NOMO-1 (cell line): ENCODE measurements at regions not wholly inside any gene's neighbourhood (a gene's known extent, or its start where the extent isn't known, plus 50 kb on each side); places are given as distances from the start of the nearest gene placed in this dataset.
A peak's percentile ranks its signal among the peaks of the same experiment; 100 is the strongest.
"Not testable (repeated sequence)": the region's sequence is repeated elsewhere in the genome, so short reads cannot be mapped to it uniquely, and the experiment has no call there.

Experiments
- DNase-seq, 2 experiments: peaks; one replicate each; lab custom pipeline; 2025; ENCODE audit not compliant: unreplicated experiment in 2 of 2; lab: John Stamatoyannopoulos, UW

GRCh38 chr2:224263571-224264043 is 138.3 kb downstream of the FAM124B start:
- no peak for DNase-seq

GRCh38 chr2:224261326-224261725 is 140.6 kb downstream of the FAM124B start:
- no peak for DNase-seq

GRCh38 chr2:224260372-224261020 is 141.4 kb downstream of the FAM124B start:
- peak; percentile 32 to 36 for DNase-seq

- no peak for DNase-seq
These were observed 142.1 kb downstream of the FAM124B start for GRCh38 chr2:224259831-224260230.

- no peak for DNase-seq
These were observed 143.8 kb downstream of the FAM124B start for GRCh38 chr2:224258059-224258458.

GRCh38 chr2:224257156-224257555 is 144.8 kb downstream of the FAM124B start:
- no peak for DNase-seq

GRCh38 chr2:224253464-224253863 is 148.4 kb downstream of the FAM124B start:
- DNase-seq: no peak

- DNase-seq: no peak
These were observed 149.3 kb downstream of the FAM124B start for GRCh38 chr2:224252631-224253030.

- DNase-seq: no peak
These were observed 152.9 kb downstream of the FAM124B start for GRCh38 chr2:224248944-224249371.

GRCh38 chr2:224242561-224242960 is 159.3 kb downstream of the FAM124B start:
- no peak for DNase-seq

GRCh38 chr2:224241812-224242211 is 160.1 kb downstream of the FAM124B start:
- no peak for DNase-seq

- no peak for DNase-seq
These were observed 160.9 kb downstream of the FAM124B start for GRCh38 chr2:224241001-224241400.

- DNase-seq: no peak
These were observed 177.9 kb downstream of the FAM124B start for GRCh38 chr2:224223851-224224555.

GRCh38 chr2:224222974-224223373 is 178.9 kb downstream of the FAM124B start:
- DNase-seq: no peak

GRCh38 chr2:224222291-224222690 is 179.6 kb downstream of the FAM124B start:
- no peak for DNase-seq

- no peak for DNase-seq
These were observed 180.4 kb downstream of the FAM124B start for GRCh38 chr2:224221455-224221913.

GRCh38 chr2:224220586-224221255 is 181.2 kb downstream of the FAM124B start:
- DNase-seq: peak; percentile 19 to 67

- DNase-seq: peak in 1 of 2 experiments; percentile 34
These were observed 180.7 kb upstream of the SERPINE2 start for GRCh38 chr2:224219781-224220180.

GRCh38 chr2:224217962-224218347 is 178.9 kb upstream of the SERPINE2 start:
- no peak for DNase-seq

- no peak for DNase-seq
These were observed 178.3 kb upstream of the SERPINE2 start for GRCh38 chr2:224217233-224217961.

GRCh38 chr2:224215611-224216010 is 176.5 kb upstream of the SERPINE2 start:
- not testable (repeated sequence) for DNase-seq
